GM12865 (cell line): ENCODE measurements at regions not wholly inside any gene's neighbourhood (a gene's known extent, or its start where the extent isn't known, plus 50 kb on each side); places are given as distances from the start of the nearest gene placed in this dataset.

ENCODE experiments used
- DNase-seq: peaks from one replicate; pipeline ENCODE4 v3.0.0; 2010; ENCODE audit warnings: low read depth
- H3K4me3 ChIP-seq: 2 replicates; pipeline ENCODE4 v1.5.1; 2011; ENCODE audit warnings: mild to moderate bottlenecking, low read depth, low read length, control low read depth
- TF ChIP-seq, protein P1 (sequence below): IDR thresholded peaks from 2 replicates; pipeline ENCODE4 v1.5.1; 2011; ENCODE audit warnings: low read length, control low read depth, low read depth, inconsistent platforms; ENCODE audit not compliant: insufficient read depth; ENCODE audit errors: missing control alignments

DNA sequence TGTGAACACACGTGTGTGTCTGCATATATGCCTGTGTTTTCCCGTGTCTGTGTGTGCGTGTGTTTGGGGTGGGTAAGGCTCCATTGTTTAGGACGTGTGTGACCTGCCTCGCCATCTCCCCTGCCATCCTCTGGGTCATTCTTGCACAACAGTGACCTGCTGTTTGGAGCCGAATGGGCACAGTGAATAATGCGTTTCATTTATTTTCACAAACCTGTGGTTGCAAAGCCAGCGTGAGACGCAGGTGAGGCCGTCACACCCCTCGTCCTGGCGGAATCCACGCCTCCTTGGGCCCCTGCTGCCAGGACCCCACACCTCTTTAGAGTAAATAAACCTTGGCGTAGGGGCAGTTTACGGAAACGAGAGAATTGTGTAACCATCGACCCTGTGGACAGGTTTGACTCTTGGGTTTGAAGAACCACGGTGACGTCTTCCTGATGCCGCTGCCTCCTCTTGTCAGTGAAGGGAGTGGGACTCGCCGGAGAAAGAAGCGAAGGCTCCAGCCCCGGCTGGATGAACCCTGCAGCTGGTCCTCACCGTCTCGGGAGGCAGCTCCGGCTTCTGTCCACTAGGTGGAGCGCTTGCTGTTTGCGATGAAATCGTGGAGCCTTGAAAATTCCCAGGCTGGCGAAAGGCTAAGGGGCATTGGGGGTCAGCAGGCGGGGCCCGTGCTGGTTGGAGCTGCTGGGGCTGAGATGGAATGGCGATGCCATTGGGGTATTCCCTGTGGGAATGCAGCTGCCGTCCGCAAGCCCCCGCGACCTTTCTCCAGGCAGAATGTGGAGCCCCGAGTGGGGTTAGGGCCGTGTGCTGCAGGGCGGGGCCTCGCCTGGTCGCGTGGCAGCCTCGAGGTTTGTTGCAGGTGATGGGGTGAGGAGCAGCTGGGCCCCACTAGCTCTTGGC lies 81.1 kb downstream of the RTP5 start:
- peak; percentile 64 for DNase-seq
- TF ChIP-seq, protein P1, sequence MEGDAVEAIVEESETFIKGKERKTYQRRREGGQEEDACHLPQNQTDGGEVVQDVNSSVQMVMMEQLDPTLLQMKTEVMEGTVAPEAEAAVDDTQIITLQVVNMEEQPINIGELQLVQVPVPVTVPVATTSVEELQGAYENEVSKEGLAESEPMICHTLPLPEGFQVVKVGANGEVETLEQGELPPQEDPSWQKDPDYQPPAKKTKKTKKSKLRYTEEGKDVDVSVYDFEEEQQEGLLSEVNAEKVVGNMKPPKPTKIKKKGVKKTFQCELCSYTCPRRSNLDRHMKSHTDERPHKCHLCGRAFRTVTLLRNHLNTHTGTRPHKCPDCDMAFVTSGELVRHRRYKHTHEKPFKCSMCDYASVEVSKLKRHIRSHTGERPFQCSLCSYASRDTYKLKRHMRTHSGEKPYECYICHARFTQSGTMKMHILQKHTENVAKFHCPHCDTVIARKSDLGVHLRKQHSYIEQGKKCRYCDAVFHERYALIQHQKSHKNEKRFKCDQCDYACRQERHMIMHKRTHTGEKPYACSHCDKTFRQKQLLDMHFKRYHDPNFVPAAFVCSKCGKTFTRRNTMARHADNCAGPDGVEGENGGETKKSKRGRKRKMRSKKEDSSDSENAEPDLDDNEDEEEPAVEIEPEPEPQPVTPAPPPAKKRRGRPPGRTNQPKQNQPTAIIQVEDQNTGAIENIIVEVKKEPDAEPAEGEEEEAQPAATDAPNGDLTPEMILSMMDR: peak; percentile 92
- no peak overlapping the region for H3K4me3 ChIP-seq

DNA sequence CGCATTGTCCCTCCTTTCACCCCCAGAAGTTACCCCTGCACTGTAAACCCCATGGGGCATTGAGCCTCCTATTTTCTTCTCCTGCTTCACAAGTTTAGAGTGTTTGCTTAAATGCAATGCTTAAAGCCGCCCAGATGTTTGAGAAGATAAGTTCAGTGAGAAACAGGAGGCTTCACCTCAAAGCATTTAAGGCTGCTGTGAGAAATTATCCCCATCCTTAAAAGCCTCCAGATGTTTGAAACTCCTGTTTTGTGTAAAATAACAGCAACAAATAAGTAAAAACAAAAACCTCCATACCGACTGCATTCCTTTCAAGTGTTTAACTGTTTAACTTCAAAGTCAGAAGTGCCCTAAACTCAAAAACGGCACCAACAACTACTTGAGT lies 81.8 kb downstream of the RTP5 start:
- DNase-seq: no peak
- TF ChIP-seq, protein P1: no peak
- no peak overlapping the region for H3K4me3 ChIP-seq

DNA sequence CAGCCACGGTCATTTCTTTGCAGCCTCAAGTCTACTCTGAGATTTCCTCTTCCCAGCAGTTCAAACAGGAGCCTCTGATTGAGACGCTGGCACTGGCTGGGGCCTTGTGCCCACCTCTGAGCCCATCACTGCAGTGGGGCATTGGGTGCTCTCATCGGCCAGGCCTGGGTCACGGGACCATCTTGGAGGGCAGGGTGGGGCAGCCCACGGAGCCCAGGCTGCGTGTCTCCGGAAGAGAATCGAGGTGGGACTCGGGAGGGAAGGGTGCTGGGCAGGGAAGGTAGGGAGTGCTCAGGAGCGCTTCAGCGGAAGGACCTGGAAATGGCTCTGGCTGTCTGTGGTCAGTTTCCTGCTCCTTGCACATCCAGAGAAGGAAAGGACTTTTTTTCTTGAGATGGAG lies 82.4 kb downstream of the RTP5 start:
- TF ChIP-seq, protein P1: no peak
- no peak overlapping the region for H3K4me3 ChIP-seq
- no peak for DNase-seq

DNA sequence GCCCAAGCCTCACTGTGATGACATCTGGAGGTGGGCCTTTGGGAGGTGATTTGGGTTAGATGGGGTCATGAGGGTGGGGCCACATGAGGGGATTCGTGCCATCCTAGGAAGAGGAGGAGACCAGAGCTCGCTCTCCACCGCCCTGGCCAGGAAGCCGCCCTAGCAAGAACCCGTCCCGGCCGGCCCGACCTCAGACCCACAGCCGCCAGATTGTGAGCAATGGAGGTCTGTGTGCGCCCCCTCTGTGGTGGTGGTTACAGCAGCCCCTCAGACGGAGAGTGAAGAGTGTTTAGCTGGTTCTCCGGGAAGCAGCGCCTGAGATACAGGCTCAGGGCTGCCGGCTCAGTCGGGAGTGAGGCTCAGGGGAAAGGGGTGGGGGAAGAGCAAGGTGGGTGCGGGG lies 83.3 kb downstream of the RTP5 start:
- H3K4me3 ChIP-seq: no peak overlapping the region
- DNase-seq: no peak
- TF ChIP-seq, protein P1: no peak

DNA sequence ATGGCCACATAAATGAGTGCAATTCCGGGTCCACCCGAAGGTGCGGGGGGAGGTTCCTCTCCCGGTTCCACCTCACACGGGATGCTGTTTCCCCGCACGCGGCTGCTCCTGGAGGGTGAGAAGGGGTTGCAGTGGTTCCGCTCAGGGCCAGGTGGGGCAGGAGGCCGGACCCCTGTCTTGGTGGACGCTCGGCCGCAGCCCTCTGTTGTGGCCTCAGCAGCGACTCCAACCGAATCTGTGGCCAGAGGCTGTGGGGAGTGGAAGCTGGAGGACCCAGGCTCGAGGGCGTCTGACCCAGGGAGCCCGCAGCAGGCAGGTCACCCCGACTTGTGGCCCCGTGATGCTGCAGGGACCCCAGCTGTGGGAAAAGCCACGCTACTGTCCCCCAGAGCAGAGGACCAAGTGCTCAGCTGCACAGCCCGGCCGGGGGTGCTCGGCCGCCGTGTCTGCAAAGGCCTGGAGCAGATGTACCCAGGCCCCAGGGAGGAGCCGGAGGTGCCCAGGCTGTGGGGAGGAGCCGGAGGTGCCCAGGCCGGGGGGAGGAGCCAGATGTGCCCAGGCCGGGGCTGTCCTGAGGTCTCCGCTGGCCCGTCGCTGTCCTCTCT lies 83.9 kb downstream of the RTP5 start:
- DNase-seq: no peak
- no peak overlapping the region for H3K4me3 ChIP-seq
- TF ChIP-seq, protein P1: no peak

DNA sequence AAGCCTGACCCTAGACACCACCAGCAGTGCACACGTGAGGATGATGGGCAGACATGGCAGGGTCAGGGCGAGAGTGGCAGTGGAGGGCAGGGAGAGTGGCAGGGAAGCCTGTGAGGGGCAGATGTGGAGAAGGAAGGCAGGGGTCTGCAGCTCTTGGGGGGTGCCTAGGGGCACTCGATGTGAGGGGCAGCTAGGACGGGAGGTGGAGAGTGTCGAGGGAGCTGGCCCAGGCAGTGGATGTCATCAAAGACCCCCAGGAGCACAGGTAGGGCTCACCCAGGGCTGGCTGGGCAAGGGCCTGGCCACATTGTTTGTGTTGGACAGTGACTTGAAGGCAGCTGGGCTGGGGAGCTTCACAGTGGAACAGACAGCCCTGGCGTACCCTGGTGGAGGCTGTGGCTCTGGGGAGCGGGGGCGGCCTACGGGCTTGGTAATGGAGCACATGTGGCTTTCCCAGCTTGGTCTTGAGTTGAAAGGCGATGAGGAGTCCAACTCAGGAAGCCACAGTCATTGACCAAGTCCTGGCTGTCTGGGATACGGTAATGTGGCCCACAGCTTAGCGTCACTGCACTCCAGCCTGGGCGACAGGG lies 87.1 kb downstream of the RTP5 start:
- TF ChIP-seq, protein P1: no peak
- H3K4me3 ChIP-seq: no peak overlapping the region
- DNase-seq: no peak

DNA sequence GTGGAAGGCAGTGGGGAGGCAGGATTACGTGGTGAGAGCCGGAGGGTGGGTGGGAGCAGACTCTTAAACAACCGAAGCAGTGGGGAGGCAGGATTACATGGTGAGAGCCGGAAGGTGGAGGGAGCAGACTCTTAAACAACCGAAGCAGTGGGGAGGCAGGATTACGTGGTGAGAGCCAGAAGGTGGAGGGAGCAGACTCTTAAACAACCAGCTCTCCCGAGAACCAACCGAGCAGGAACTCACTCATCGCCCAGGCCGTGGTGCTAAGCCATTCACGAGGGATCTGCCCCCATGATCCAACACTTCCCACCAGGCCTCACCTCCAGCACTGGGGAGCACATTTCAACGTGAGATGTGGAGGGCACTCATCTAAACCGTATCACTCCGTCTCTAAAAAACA lies 87.7 kb downstream of the RTP5 start:
- DNase-seq: no peak
- H3K4me3 ChIP-seq: no peak overlapping the region
- TF ChIP-seq, protein P1: no peak
